Hindlimb muscle (tissue), 1 donor: ENCODE measurements at regions not wholly inside any gene's neighbourhood (a gene's known extent, or its start where the extent isn't known, plus 50 kb on each side); places are given as distances from the start of the nearest gene placed in this dataset.
"Not testable (repeated sequence)": the region's sequence is repeated elsewhere in the genome, so short reads cannot be mapped to it uniquely, and the experiment has no call there.

Experiments used
- DNase-seq: peaks from one replicate; pipeline ENCODE4 v3.0.0-alpha.2; 2013

DNA sequence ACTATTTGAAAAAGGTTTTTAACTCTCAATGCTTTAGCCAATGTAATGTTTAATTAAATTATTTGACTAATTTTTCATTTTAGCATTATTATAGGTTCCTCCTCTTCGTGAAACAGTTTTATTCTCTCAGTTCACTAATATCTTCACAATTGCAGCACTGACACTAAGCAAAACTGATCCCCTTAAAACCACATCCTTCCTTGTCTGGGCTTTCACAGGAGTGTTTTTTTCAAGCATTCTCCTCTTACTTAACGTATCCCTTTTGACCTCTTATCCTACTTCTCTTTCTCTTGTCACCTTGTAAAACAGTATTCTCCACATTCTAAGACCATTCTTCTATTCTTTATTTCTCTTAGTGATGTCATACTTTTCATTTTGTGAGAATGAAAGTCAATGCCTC, 112.8 kb downstream of the DSC3 start:
- no peak for DNase-seq

DNA sequence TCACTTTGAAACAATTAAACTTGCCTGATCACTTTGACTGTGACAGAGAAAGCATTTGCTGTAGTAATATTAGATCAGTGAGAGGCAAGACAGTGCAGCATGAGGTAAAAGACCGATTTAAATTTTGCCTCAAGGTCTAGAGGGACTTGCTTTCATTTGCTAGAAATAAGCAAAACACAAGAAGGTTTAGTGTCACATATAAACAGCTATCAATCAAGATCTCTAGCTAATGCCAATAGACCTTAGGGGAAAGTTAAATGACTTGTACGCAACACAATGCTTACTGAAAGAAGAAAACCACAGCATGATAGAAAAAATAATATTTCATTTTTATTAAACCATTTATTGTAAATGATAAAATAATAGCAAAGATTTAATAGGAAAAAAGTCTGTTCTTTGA, 113.5 kb downstream of the DSC3 start:
- DNase-seq, result no peak

- no peak for DNase-seq
These were observed 114.9 kb downstream of the DSC3 start for GRCh38 chr18:30927517-30928075.

DNA sequence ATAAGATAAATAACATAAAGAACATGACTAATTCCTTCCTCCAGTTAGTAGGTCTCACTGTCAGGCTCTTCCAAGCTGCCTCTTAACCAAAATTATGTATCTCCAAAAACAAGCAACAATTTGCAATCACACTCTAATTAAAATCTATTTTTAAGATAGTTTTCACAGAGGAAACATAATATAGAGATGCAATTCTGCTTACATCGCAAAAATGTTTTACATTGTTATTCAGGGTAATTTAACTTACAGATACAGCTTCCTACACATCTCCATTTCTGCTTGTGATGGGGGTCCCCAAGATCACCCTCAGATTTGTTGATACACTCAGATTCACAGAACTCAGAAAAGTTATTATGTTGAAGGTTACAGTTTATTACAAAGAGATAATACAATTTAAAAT, 115.5 kb downstream of the DSC3 start:
- DNase-seq, result no peak

DNA sequence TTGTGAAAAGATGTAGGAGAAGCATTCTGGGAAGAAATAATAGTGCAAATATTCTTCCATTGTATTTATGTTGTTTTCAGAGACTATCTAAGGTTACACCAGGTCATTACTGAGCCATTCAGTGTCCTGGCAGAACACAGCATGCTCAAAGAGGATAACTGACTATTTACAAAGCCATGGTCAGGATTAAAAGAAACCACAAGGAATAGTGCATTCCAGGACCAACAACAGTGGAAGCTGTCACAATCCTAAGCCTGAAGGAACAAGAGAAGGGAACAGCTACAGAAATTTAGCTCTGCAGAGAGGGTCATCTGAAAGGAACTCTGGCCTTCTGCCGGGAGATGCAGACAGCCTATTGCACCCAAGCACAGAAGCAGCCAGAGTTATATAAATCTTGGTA, 116.7 kb downstream of the DSC3 start:
- no peak for DNase-seq

DNA sequence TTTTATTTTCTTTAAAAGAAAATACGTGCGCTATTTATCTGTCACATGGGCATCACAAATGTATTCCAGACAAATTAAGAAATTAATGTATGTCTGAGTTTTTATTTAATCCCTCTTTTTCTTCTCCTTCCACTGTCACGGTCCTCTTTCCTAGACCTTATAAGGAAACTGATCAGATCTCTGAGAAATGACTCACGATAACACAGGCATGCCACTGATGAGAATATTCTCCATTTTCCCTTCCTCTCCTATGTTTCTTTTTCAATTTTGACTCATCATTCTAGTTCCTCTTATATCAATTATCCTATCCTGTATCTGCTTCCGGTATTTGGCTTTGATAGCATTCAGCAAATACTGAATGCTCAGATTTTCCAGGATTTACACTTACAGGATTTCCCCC, 121.8 kb downstream of the DSC3 start:
- DNase-seq, result no peak

- no peak for DNase-seq
These were observed 122.2 kb downstream of the DSC3 start for GRCh38 chr18:30920351-30920750.

DNA sequence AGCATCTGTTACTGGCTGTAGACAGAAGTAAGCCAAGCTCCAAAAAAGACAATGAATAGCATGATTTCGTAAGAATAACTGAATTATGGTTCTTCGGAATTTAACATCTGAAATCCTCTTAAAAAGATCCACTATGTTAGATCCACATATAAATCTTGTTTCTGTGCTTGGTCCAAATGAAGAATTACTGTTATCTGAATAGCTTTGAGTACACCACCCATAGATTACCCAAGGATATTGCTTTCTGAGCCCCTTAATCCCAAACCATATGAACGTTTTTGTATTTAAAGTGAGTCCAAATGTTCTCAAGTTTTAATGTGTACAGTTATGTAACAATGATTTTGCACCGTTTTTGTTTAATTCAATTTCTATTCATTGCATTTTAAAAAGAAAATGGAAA, 124.9 kb downstream of the DSC3 start:
- no peak for DNase-seq

DNA sequence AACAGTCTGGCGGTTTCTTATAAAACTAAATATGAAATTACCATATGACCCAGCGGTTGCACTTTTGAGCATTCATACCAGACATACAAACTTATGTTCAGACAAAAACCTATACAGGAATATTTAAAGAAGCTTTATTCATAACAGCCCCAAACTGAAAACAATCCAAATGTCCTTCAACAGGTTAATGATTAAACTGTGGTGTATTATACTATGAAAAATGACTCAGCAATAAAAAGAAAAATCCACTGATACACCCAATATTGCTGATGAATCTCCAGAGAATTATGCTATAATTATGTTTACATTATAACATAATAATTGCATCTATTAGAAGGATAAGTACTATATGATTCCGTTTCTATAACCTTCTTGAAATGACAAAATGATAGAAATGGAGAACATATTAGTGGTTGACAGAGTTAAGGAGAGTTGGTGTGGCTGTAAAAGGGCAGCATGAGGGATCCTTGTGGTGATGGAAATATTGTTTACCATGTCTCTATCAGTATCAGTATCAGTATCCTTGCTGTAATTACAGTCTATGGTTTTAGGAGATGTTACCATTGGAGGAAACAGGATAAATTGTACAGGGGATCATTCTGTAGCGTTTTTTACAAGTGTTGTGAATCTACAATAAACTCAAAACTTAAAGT, 127.1 kb downstream of the DSC3 start:
- DNase-seq, result no peak

DNA sequence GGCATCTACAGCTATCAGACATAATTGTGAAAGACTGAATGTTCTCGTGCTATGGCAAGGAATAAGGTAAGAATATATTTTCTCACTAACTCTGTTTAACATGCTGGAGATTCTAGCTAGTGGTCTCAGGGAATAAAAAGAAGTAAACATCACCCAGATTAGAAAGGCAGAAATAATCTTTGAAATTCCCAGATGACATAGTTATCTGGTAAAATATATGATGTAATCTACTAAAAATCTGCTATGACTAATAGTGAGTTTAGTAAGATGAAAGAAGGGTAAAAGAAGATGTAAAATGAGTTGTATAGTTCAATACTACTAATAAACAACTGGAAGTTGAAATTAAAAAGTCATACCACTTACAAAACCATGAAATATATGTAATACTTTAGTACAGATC, 134.2 kb downstream of the DSC3 start:
- DNase-seq, result no peak

- DNase-seq, result no peak
These were observed 139.0 kb downstream of the DSC3 start for GRCh38 chr18:30903566-30903965.

DNA sequence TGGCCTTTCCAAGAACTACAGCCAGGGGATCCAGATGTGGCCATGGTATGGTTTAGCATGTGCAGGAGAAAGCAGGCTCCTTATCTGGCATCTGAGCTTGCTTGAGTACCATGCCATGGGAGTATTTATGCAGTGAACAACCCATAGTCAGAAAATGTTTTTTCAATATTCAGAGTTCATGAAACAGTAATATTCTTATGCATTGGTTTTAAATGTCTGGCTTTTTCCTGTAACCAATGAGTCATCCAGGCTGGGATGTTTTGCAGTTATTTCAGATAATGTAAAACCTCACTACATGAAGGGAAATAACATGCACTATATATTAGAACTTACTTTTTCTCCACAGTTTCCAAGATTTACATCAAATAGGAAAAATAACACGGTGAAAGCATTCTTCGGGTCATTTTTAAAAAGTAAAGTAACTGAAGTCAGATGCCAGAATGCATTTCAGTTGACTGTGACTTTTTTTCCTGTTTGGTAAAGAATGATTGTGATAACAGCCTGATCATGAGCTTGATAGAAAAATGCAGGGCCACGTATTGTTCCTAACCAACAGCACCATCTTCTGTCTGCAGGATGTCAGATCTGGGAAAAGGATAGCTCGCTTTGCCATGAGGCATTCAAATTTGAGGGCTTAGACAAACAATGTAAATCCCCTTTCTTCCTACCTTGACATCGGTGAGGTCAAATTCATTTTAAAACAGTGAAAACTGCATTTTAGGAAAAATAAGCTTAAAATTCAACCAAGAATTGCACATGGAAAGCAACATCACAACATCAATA, 152.8 kb downstream of the DSC3 start:
- DNase-seq, result peak; percentile 16

DNA sequence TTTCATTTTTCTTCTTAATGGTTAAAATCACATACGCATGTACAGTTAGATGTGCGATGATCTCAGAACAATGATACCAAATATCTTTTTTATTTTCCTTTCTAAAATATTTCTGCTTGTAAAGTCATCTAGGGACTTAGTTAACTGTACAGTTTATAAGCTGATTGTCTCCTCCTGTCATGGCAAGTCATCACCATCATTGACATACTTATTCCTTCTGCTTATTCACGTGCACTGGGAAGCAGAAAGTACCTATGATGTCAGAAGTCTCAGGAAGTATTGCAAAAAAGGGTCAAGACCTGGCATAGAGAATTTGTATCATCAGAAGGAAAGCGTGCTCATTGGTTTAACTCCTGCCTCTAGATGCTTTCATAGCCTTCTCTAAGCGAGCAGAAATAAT, 154.2 kb downstream of the DSC3 start:
- DNase-seq, result no peak

GRCh38 chr18:30886998-30887397, 155.5 kb downstream of the DSC3 start:
- no peak for DNase-seq

GRCh38 chr18:30870466-30870865, 172.1 kb downstream of the DSC3 start:
- DNase-seq, result no peak

GRCh38 chr18:30862900-30863299, 179.6 kb downstream of the DSC3 start:
- DNase-seq, result no peak

DNA sequence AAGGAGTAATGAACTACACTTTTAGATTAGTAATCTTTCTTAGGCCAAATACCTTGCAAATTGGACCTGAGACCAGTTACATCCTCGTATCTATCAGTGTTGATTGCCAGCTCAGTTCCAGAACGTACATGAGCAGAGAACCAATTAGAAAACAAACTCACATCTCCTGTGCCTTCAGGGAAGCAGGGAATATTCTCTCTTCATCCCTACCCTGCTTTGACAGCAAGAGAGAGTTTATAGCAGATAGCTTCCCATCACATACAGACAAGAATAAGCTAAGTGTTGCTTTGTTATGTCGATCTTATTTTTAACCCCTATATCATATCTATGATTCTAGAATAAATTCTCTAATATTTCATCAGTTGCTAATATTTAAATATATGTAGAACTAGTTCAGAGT, 181.8 kb downstream of the DSC3 start:
- no peak for DNase-seq

DNA sequence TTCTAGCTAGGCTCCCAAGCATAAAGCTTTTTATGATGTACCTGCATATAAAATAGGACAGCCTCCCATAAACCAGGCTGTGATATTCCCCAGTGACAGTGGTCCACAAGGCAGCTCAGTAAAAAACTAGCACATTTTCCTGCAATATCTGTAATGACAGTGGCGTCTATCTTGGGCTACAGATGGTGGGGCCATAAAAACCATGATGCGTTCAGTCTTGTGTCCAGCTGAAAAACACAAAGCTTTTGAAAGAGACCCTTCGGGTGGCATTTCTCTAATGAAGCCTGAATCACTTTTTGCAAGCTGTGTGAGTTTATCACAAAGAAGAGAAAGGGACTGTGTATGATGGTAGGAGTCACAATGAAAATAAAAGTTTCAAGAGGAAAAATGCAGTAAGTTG, 183.5 kb downstream of the DSC3 start:
- no peak for DNase-seq

GRCh38 chr18:30858560-30858959, 184.0 kb downstream of the DSC3 start:
- DNase-seq, result no peak

GRCh38 chr18:30855762-30856161, 186.8 kb downstream of the DSC3 start:
- DNase-seq, result no peak

GRCh38 chr18:30852980-30853379, 189.6 kb downstream of the DSC3 start:
- no peak for DNase-seq

DNA sequence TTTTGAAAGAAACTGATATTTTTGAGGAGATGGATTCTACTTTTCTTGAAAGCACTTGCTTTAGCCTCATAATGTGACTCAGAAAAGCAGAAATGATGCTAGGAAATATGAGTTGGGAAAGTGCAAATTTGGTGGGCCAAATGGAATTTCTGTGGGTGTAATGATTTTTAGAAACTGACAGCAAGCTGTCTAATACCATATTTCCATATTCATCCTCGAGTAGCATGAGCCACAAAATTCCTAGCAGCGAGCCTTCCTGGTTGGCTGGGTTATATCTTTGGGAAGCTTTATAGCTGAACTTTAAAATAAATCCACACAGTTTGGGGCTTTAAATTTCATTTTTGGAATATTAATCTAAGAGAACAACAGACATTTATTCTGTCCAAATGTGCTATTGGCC, 190.0 kb downstream of the DSC3 start:
- DNase-seq, result no peak

DNA sequence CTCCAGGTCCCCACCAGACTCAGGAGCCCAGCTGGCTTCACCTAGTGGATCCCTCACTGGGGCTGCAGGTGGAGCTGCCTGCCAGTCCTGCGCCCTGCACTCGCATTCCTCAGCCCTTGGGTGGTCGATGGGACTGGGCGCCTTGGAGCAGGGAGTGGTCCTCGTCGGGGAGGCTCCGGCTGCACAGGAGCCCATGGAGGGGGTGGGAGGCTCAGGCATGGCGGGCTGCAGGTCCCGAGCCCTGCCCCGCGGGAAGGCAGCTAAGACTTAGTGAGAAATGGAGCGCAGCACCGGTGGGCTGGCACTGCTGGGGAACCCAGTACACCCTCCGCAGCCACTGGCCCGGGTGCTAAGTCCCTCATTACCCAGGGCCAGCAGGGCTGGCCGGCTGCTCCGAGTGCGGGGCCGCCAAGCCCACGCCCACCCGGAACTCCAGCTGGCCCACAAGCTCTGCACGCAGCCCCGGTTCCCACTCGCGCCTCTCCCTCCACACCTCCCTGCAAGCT, 203.4 kb downstream of the DSC3 start:
- not testable (repeated sequence) for DNase-seq

- DNase-seq, result no peak
These were observed 213.8 kb downstream of the DSC3 start for GRCh38 chr18:30828700-30829099.
